Suppressor macrophage (primary cell): ENCODE measurements at regions not wholly inside any gene's neighbourhood (a gene's known extent, or its start where the extent isn't known, plus 50 kb on each side); places are given as distances from the start of the nearest gene placed in this dataset.

ENCODE experiments used
- DNase-seq, 4 experiments: peaks; one replicate each; pipeline ENCODE4 v3.0.0-alpha.2; 2020 to 2022

GRCh38 chr18:56379256-56379655, 259.1 kb downstream of the TXNL1 start:
- DNase-seq = no peak

- no peak for DNase-seq
Measured at GRCh38 chr18:56377231-56377630, 261.2 kb downstream of the TXNL1 start.

- peak in 2 of 4 experiments; percentile 2 to 10 for DNase-seq
Measured at GRCh38 chr18:56374007-56374655, 264.3 kb downstream of the TXNL1 start.

- DNase-seq = no peak
Measured at GRCh38 chr18:56373601-56374000, 264.8 kb downstream of the TXNL1 start.

GRCh38 chr18:56368066-56368465, 270.3 kb downstream of the TXNL1 start:
- DNase-seq = no peak

GRCh38 chr18:56358608-56359280, 279.6 kb downstream of the TXNL1 start:
- peak in 3 of 4 experiments; percentile 2 to 20 (median 8) for DNase-seq

- DNase-seq = no peak
Measured at GRCh38 chr18:56353663-56354260, 284.6 kb downstream of the TXNL1 start.

- no peak for DNase-seq
Measured at GRCh38 chr18:56351911-56352500, 286.4 kb downstream of the TXNL1 start.

GRCh38 chr18:56337507-56337906, 300.9 kb downstream of the TXNL1 start:
- no peak for DNase-seq

- no peak for DNase-seq
Measured at GRCh38 chr18:56333839-56334238, 304.6 kb downstream of the TXNL1 start.

- DNase-seq = no peak
Measured at GRCh38 chr18:56333146-56333545, 305.2 kb downstream of the TXNL1 start.

GRCh38 chr18:56332371-56332770, 306.0 kb downstream of the TXNL1 start:
- no peak for DNase-seq

GRCh38 chr18:56330366-56331110, 307.9 kb downstream of the TXNL1 start:
- no peak for DNase-seq

- DNase-seq = no peak
Measured at GRCh38 chr18:56329536-56329935, 308.9 kb downstream of the TXNL1 start.

GRCh38 chr18:56327191-56327885, 311.1 kb downstream of the TXNL1 start:
- no peak for DNase-seq

- DNase-seq = no peak
Measured at GRCh38 chr18:56326336-56327072, 311.9 kb downstream of the TXNL1 start.

GRCh38 chr18:56323673-56324072, 314.7 kb downstream of the TXNL1 start:
- DNase-seq = no peak

- no peak for DNase-seq
Measured at GRCh38 chr18:56322406-56322805, 316.0 kb downstream of the TXNL1 start.

GRCh38 chr18:56321470-56321869, 316.9 kb downstream of the TXNL1 start:
- no peak for DNase-seq

GRCh38 chr18:56319953-56320352, 318.4 kb downstream of the TXNL1 start:
- DNase-seq = no peak

- no peak for DNase-seq
Measured at GRCh38 chr18:56316727-56317126, 321.7 kb downstream of the TXNL1 start.

- no peak for DNase-seq
Measured at GRCh38 chr18:56315363-56315762, 323.0 kb downstream of the TXNL1 start.
